Neuronal stem cell (in vitro differentiated cells): ENCODE measurements at regions not wholly inside any gene's neighbourhood (a gene's known extent, or its start where the extent isn't known, plus 50 kb on each side); places are given as distances from the start of the nearest gene placed in this dataset.

Experiments used
- DNase-seq: peaks from one replicate; pipeline ENCODE4 v3.0.0-alpha.2; 2013; ENCODE audit warnings: low spot score
- H2AFZ ChIP-seq: one replicate; pipeline ENCODE4 v1.6.1; 2013; ENCODE audit warnings: mild to moderate bottlenecking, low read length, inconsistent platforms
- H2AK5ac ChIP-seq: 2 replicates; pipeline ENCODE4 v1.6.1; 2013; ENCODE audit warnings: low read depth, mild to moderate bottlenecking, inconsistent platforms, low read length, moderate library complexity, mixed read lengths
- H2BK120ac ChIP-seq: 2 replicates; pipeline ENCODE4 v1.6.1; 2013; ENCODE audit warnings: low read depth, mild to moderate bottlenecking, inconsistent platforms, low read length, moderate library complexity, mixed read lengths
- H2BK12ac ChIP-seq: one replicate; pipeline ENCODE4 v1.6.1; 2013; ENCODE audit warnings: low read length, inconsistent platforms
- H2BK15ac ChIP-seq: 2 replicates; pipeline ENCODE4 v1.6.1; 2013; ENCODE audit warnings: mild to moderate bottlenecking, low read length, inconsistent platforms, mixed read lengths
- H2BK5ac ChIP-seq: one replicate; pipeline ENCODE4 v1.6.1; 2013; ENCODE audit warnings: inconsistent platforms, mild to moderate bottlenecking, low read length, moderate library complexity
- H3K14ac ChIP-seq: one replicate; pipeline ENCODE4 v1.6.1; 2013; ENCODE audit warnings: low read length, inconsistent platforms
- H3K18ac ChIP-seq: 2 replicates; pipeline ENCODE4 v1.6.1; 2013; ENCODE audit warnings: low read length, inconsistent platforms
- H3K23ac ChIP-seq: 2 replicates; pipeline ENCODE4 v1.6.1; 2013; ENCODE audit warnings: low read depth, mild to moderate bottlenecking, mixed read lengths, low read length, inconsistent platforms; ENCODE audit not compliant: poor library complexity
- H3K27ac ChIP-seq: replicated peaks from 3 replicates; pipeline ENCODE4 v1.5.1; 2013; ENCODE audit warnings: low read length, inconsistent platforms
- H3K27me3 ChIP-seq, 3 experiments: 2 replicates each; pipeline ENCODE4 v1.6.1; 2013; ENCODE audit warnings: low read length in 3 of 3, mild to moderate bottlenecking in 2 of 3, inconsistent platforms in 1 of 3, low read depth in 1 of 3, mixed read lengths in 1 of 3, moderate library complexity in 1 of 3; ENCODE audit not compliant: control insufficient read depth in 3 of 3, insufficient read depth in 3 of 3
- H3K36me3 ChIP-seq, 2 donors: replicated peaks in 1 of 2; 2 replicates each; pipeline ENCODE4 v1.6.1; 2013; ENCODE audit warnings: low read length in 2 of 2; ENCODE audit not compliant: control insufficient read depth in 2 of 2, insufficient read depth in 2 of 2
- H3K4ac ChIP-seq: 2 replicates; pipeline ENCODE4 v1.6.1; 2013; ENCODE audit warnings: inconsistent platforms, mild to moderate bottlenecking, low read length, moderate library complexity
- H3K4me1 ChIP-seq, 2 donors: 1 replicate in 1 of 2; 2 replicates in 1 of 2; pipeline ENCODE4 v1.6.1; 2013; ENCODE audit warnings: low read length in 2 of 2, low read depth in 1 of 2; ENCODE audit not compliant: control insufficient read depth in 2 of 2, insufficient read depth in 1 of 2
- H3K4me2 ChIP-seq: one replicate; pipeline ENCODE4 v1.6.1; 2013; ENCODE audit warnings: mild to moderate bottlenecking, low read length, inconsistent platforms; ENCODE audit not compliant: insufficient read depth, poor library complexity, severe bottlenecking
- H3K4me3 ChIP-seq, 2 donors: 2 replicates each; pipeline ENCODE4 v1.5.1; 2013; ENCODE audit warnings: low read length in 2 of 2, mild to moderate bottlenecking in 2 of 2, inconsistent platforms in 1 of 2, moderate library complexity in 1 of 2
- H3K79me1 ChIP-seq: one replicate; pipeline ENCODE4 v1.6.1; 2013; ENCODE audit warnings: low read depth, mild to moderate bottlenecking, inconsistent platforms, low read length, moderate library complexity
- H3K9ac ChIP-seq: one replicate; pipeline ENCODE4 v1.6.1; 2013; ENCODE audit warnings: mild to moderate bottlenecking, low read depth, low read length, inconsistent platforms; ENCODE audit not compliant: poor library complexity
- H3K9me3 ChIP-seq, 2 donors: replicated peaks in 1 of 2; 2 replicates each; pipeline versions ENCODE3 to v1.6.1; 2013; ENCODE audit warnings: low read length in 2 of 2, mild to moderate bottlenecking in 2 of 2, inconsistent platforms in 1 of 2, low read depth in 1 of 2, mixed read lengths in 1 of 2, moderate library complexity in 1 of 2; ENCODE audit not compliant: control insufficient read depth in 2 of 2, insufficient read depth in 1 of 2
- H4K8ac ChIP-seq: one replicate; pipeline ENCODE4 v1.6.1; 2013; ENCODE audit warnings: low read depth, mild to moderate bottlenecking, inconsistent platforms, low read length, moderate library complexity
- H4K91ac ChIP-seq: one replicate; pipeline ENCODE4 v1.6.1; 2013; ENCODE audit warnings: low read length, low read depth, mild to moderate bottlenecking, inconsistent platforms; ENCODE audit not compliant: poor library complexity
- WGBS, 2 donors: extraction: QIAGEN DNeasy Blood & Tissue Kit; methylation state at CpG; one replicate each; pipeline ENCODE4 v1.1.7; 2013; ENCODE audit warnings: missing lambda C conversion rate in 2 of 2, mixed read lengths in 1 of 2; ENCODE audit not compliant: insufficient read length in 2 of 2, insufficient replicate concordance in 1 of 2; ENCODE audit errors: extremely low coverage in 2 of 2; 5-methylcytosine and 5-hydroxymethylcytosine counted together

DNA sequence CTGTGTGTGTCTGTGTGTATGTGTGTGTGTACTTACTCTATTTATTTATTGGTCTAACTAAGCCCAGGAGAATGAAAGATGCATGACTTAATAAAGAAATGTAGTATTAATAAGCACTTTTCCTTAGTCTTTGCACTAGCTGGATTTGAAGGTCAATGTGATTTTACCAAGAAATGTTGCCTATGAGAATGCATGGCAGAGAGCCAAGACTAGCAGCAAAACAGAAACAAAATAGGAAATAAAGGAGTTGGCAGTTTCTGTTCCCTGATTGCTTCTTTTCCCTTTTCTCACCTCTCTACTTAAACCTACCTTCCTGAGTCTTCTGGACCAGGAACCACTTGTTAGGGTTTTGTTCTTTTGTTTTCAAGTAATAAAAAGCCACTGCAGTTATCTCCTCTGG is 286.1 kb downstream of the KCTD12 start:
- H3K36me3 ChIP-seq, result no peaks in the 10 kb centered on the region
- H3K18ac ChIP-seq, result no peak overlapping the region
- no peak overlapping the region for H3K9ac ChIP-seq
- H3K4me1 ChIP-seq, result no peaks in the 10 kb centered on the region
- H3K4me3 ChIP-seq, result no peak overlapping the region
- no peak overlapping the region for H2BK120ac ChIP-seq
- no peak overlapping the region for H2BK15ac ChIP-seq
- H2BK12ac ChIP-seq, result no peak overlapping the region
- no peak overlapping the region for H4K8ac ChIP-seq
- H3K4ac ChIP-seq, result no peak overlapping the region
- no peak overlapping the region for H3K27ac ChIP-seq
- no peak overlapping the region for H3K23ac ChIP-seq
- no peaks in the 10 kb centered on the region for H3K27me3 ChIP-seq
- H4K91ac ChIP-seq, result no peak overlapping the region
- no peak overlapping the region for H3K4me2 ChIP-seq
- no peak overlapping the region for H3K14ac ChIP-seq
- no peak overlapping the region for H2AFZ ChIP-seq
- no peaks in the 10 kb centered on the region for H3K9me3 ChIP-seq
- no peak overlapping the region for H2BK5ac ChIP-seq
- no peaks in the 10 kb centered on the region for H3K79me1 ChIP-seq
- H2AK5ac ChIP-seq, result no peak overlapping the region
- no peak for DNase-seq

GRCh38 chr13:76597868-76598267 is 288.3 kb downstream of the KCTD12 start:
- Histone ChIP-seq H3K23ac (no peak overlapping the region), H2BK15ac (no peak overlapping the region), H3K4ac (no peak overlapping the region), H3K36me3 (no peaks in the 10 kb centered on the region), H3K4me2 (no peak overlapping the region), H4K91ac (no peak overlapping the region), H2AFZ (no peak overlapping the region), H2BK12ac (no peak overlapping the region), H2BK5ac (no peak overlapping the region), H3K27ac (no peak overlapping the region), H2BK120ac (no peak overlapping the region), H3K4me1 (no peaks in the 10 kb centered on the region), H3K27me3 (no peaks in the 10 kb centered on the region), H3K4me3 (no peak overlapping the region), H3K14ac (no peak overlapping the region), H3K9ac (no peak overlapping the region), H2AK5ac (no peak overlapping the region), H3K18ac (no peak overlapping the region), H3K79me1 (no peaks in the 10 kb centered on the region), H3K9me3 (no peaks in the 10 kb centered on the region), H4K8ac (no peak overlapping the region)
- WGBS, 2 donors, result no CpG with 5 or more reads among the region's 1 CpG
- DNase-seq, result no peak

DNA sequence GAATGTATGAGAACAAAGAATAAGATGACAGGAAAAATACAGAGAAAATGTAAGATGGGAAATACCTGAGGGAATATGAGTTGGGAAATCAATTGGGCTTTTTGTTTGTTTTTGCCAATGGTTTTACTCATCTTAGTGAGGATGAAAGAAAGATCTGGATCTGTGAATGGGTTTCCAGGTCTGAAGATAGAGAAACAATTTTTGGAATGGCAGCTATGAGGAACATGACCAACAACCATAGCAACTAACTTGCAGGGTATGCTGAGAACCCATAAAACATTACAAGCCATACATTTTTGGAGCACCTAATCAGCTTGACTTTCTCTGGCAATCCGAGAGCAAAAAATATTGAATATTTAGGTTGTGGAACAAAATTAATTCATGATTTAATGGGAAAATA is 290.0 kb downstream of the KCTD12 start:
- no peak for DNase-seq
- no peaks in the 10 kb centered on the region for H3K9me3 ChIP-seq
- no peak overlapping the region for H2BK5ac ChIP-seq
- WGBS, 2 donors, result no CpG with 5 or more reads among the region's 1 CpG
- no peak overlapping the region for H3K14ac ChIP-seq
- H2BK15ac ChIP-seq, result no peak overlapping the region
- no peak overlapping the region for H2BK12ac ChIP-seq
- no peak overlapping the region for H2BK120ac ChIP-seq
- H3K4ac ChIP-seq, result no peak overlapping the region
- no peak overlapping the region for H3K27ac ChIP-seq
- no peaks in the 10 kb centered on the region for H3K36me3 ChIP-seq
- no peak overlapping the region for H3K4me2 ChIP-seq
- no peaks in the 10 kb centered on the region for H3K4me1 ChIP-seq
- no peaks in the 10 kb centered on the region for H3K27me3 ChIP-seq
- H3K18ac ChIP-seq, result no peak overlapping the region
- H4K8ac ChIP-seq, result no peak overlapping the region
- no peak overlapping the region for H3K4me3 ChIP-seq
- no peak overlapping the region for H3K23ac ChIP-seq
- H4K91ac ChIP-seq, result no peak overlapping the region
- no peak overlapping the region for H2AFZ ChIP-seq
- no peak overlapping the region for H2AK5ac ChIP-seq
- H3K79me1 ChIP-seq, result no peaks in the 10 kb centered on the region
- H3K9ac ChIP-seq, result no peak overlapping the region

GRCh38 chr13:76594435-76594834 is 291.8 kb downstream of the KCTD12 start:
- Histone ChIP-seq H3K4me2 (no peak overlapping the region), H3K79me1 (no peaks in the 10 kb centered on the region), H4K91ac (no peak overlapping the region), H3K9ac (no peak overlapping the region), H2AK5ac (no peak overlapping the region), H2BK12ac (no peak overlapping the region), H3K27me3 (no peaks in the 10 kb centered on the region), H3K4ac (no peak overlapping the region), H2AFZ (no peak overlapping the region), H3K14ac (no peak overlapping the region), H3K9me3 (peaks cover 0 to 2% of the 10 kb centered on the region in 2 donors), H3K27ac (no peak overlapping the region), H4K8ac (no peak overlapping the region), H3K36me3 (no peaks in the 10 kb centered on the region), H3K4me1 (no peaks in the 10 kb centered on the region), H2BK15ac (no peak overlapping the region), H3K23ac (no peak overlapping the region), H2BK120ac (no peak overlapping the region), H2BK5ac (no peak overlapping the region), H3K18ac (no peak overlapping the region), H3K4me3 (no peak overlapping the region)
- DNase-seq, result no peak
- no CpG with 5 or more reads among the region's 1 CpG for WGBS, 2 donors
